Endodermal cell (in vitro differentiated cells): ENCODE measurements at regions not wholly inside any gene's neighbourhood (a gene's known extent, or its start where the extent isn't known, plus 50 kb on each side); places are given as distances from the start of the nearest gene placed in this dataset.

Experiments
- DNase-seq: peaks from one replicate; pipeline ENCODE4 v3.0.0-alpha.2; 2017
- H3K27ac ChIP-seq: 2 replicates; pipeline ENCODE4 v1.5.1; 2013; ENCODE audit warnings: mild to moderate bottlenecking, low read depth, low read length, moderate library complexity
- H3K27me3 ChIP-seq: 2 replicates; pipeline ENCODE4 v1.6.1; 2013; ENCODE audit warnings: mild to moderate bottlenecking, low read length, moderate library complexity; ENCODE audit not compliant: insufficient read depth, control insufficient read depth, poor library complexity, severe bottlenecking
- H3K36me3 ChIP-seq: 2 replicates; pipeline ENCODE4 v1.7.0; 2013; ENCODE audit warnings: mild to moderate bottlenecking, low read length, moderate library complexity; ENCODE audit not compliant: control insufficient read depth, insufficient read depth
- H3K4me1 ChIP-seq: one replicate; pipeline ENCODE4 v1.7.0; 2013; ENCODE audit warnings: low read length; ENCODE audit not compliant: control insufficient read depth, insufficient read depth
- H3K4me3 ChIP-seq: 2 replicates; pipeline ENCODE4 v1.5.1; 2013; ENCODE audit warnings: mild to moderate bottlenecking, low read length, moderate library complexity
- H3K9ac ChIP-seq: 2 replicates; pipeline ENCODE4 v1.6.1; 2013; ENCODE audit warnings: mild to moderate bottlenecking, low read length, moderate library complexity; ENCODE audit not compliant: poor library complexity, severe bottlenecking; ENCODE audit errors: extremely low read depth
- H3K9me3 ChIP-seq: 2 replicates; pipeline ENCODE4 v1.6.1; 2013; ENCODE audit warnings: mild to moderate bottlenecking, low read length, moderate library complexity; ENCODE audit not compliant: control insufficient read depth
- H3K27ac Mint-ChIP-seq: 2 replicates; pipeline ENCODE4 v1.8.0; 2020; ENCODE audit warnings: mixed read lengths
- H3K27me3 Mint-ChIP-seq: 2 replicates; pipeline ENCODE4 v1.8.0; 2021; ENCODE audit warnings: mild to moderate bottlenecking, mixed read lengths; ENCODE audit not compliant: insufficient read depth
- H3K36me3 Mint-ChIP-seq: 2 replicates; pipeline ENCODE4 v1.8.0; 2020; ENCODE audit warnings: low read depth, mixed read lengths
- H3K4me1 Mint-ChIP-seq: 2 replicates; pipeline ENCODE4 v1.8.0; 2020; ENCODE audit warnings: mixed read lengths
- H3K4me3 Mint-ChIP-seq: 2 replicates; pipeline ENCODE4 v1.8.0; 2020; ENCODE audit warnings: mild to moderate bottlenecking, moderate library complexity, mixed read lengths
- H3K9me3 Mint-ChIP-seq: 2 replicates; pipeline ENCODE4 v1.8.0; 2020; ENCODE audit warnings: mild to moderate bottlenecking, mixed read lengths
- WGBS, 2 experiments: methylation state at CpG; one replicate each; pipeline versions ENCODE4 v1.1.5 to v1.1.7; 2013; ENCODE audit warnings: missing lambda C conversion rate in 2 of 2, mixed read lengths in 1 of 2; ENCODE audit not compliant: insufficient coverage in 1 of 2, insufficient read length in 1 of 2; 5-methylcytosine and 5-hydroxymethylcytosine counted together
- TF ChIP-seq, protein P1 (sequence below): fragments of 200-600 bp; sonication (generic); conservative IDR thresholded peaks from 2 replicates; pipeline ENCODE4 v1.5.0; 2021; ENCODE audit warnings: antibody characterized with exemption, mild to moderate bottlenecking

DNA sequence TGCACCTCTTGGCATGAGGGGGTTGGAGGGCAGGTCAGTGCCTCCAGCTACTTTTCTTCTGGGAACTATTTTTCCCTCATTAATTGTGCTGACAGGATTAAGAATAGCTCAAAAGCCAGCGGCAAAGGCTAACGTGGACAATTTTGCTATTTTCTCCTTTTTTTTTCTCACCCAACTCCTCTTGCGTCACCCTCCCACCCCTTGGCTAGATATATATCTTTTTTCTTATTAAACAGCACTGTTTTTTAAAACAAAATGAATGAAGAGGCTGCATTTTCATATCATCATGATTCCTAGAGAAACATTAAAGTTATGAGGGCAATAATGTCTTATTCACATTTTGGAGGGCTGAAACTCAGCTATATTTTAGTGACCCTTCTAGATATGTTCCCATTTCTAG is 251.8 kb upstream of the NFE2L3 start:
- Mint-ChIP-seq H3K9me3 (no peaks in the 10 kb centered on the region), H3K27ac (no peak overlapping the region)
- 94% methylated on average over 3 of the region's 3 CpGs; no CpG with 5 or more reads in 1 of the 2 experiments for WGBS, 2 experiments

DNA sequence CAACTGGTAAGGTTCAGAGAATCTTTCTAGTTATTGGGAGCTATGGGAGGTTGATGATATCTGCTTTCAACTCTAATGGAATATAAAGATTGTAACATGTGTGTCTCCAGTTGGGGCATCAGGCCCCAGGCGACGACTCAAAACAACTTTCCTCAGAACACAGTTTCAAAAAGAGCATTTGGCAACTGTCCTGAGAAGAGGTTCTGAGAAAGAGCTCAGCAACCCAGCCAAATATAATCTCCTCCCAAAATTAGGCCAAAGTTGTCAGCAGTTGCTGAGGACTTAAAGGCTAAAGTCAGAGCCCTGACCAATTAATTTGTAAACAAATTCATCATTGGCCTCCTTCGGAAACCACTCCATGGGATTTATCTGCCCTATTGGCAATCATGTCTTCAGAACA is 251.1 kb upstream of the NFE2L3 start:
- no peaks in the 10 kb centered on the region for H3K4me1 ChIP-seq
- Mint-ChIP-seq H3K4me3 (no peak overlapping the region), H3K36me3 (no peaks in the 10 kb centered on the region), H3K4me1 (peaks cover 5% of the 10 kb centered on the region), H3K9me3 (no peaks in the 10 kb centered on the region), H3K27me3 (peaks cover 5% of the 10 kb centered on the region), H3K27ac (no peak overlapping the region)
- H3K27me3 ChIP-seq = no peaks in the 10 kb centered on the region
- DNase-seq = no peak
- TF ChIP-seq, protein P1, sequence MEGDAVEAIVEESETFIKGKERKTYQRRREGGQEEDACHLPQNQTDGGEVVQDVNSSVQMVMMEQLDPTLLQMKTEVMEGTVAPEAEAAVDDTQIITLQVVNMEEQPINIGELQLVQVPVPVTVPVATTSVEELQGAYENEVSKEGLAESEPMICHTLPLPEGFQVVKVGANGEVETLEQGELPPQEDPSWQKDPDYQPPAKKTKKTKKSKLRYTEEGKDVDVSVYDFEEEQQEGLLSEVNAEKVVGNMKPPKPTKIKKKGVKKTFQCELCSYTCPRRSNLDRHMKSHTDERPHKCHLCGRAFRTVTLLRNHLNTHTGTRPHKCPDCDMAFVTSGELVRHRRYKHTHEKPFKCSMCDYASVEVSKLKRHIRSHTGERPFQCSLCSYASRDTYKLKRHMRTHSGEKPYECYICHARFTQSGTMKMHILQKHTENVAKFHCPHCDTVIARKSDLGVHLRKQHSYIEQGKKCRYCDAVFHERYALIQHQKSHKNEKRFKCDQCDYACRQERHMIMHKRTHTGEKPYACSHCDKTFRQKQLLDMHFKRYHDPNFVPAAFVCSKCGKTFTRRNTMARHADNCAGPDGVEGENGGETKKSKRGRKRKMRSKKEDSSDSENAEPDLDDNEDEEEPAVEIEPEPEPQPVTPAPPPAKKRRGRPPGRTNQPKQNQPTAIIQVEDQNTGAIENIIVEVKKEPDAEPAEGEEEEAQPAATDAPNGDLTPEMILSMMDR = no peak
- no peak overlapping the region for H3K4me3 ChIP-seq
- no peaks in the 10 kb centered on the region for H3K36me3 ChIP-seq
- H3K9me3 ChIP-seq = no peaks in the 10 kb centered on the region
- no peak overlapping the region for H3K27ac ChIP-seq
- H3K9ac ChIP-seq = no peak overlapping the region
- 83 to 97% methylated on average over 1 to 3 of the region's 3 CpGs for WGBS, 2 experiments

More for the DNA sequence above, 251.8 kb upstream of the NFE2L3 start:
- Mint-ChIP-seq H3K4me1 (peaks cover 7% of the 10 kb centered on the region), H3K36me3 (no peaks in the 10 kb centered on the region), H3K27me3 (peaks cover 5% of the 10 kb centered on the region), H3K4me3 (no peak overlapping the region)
- no peak overlapping the region for H3K4me3 ChIP-seq
- no peak overlapping the region for H3K9ac ChIP-seq
- no peak overlapping the region for H3K27ac ChIP-seq
- H3K9me3 ChIP-seq = no peaks in the 10 kb centered on the region
- no peaks in the 10 kb centered on the region for H3K27me3 ChIP-seq
- H3K36me3 ChIP-seq = no peaks in the 10 kb centered on the region
- DNase-seq = no peak
- no peaks in the 10 kb centered on the region for H3K4me1 ChIP-seq
- TF ChIP-seq, protein P1 = no peak

DNA sequence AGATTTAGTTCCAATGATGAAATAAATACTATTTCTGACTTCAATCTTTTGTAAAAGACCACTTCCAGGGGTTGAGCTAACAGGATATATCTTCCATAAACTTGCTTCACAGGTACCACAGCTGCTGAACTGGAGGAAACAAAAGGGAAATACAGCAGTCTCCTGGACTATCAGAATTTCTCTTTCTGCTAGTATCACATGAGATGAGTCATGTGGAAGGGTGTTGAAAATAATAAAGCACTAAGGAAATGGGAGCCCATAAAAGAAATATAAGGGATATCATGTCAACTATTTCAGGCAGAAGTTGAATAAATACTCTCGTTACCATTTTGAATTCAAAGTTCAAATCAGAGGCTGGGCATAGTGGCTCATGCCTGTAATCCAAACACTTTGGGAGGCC is 250.3 kb upstream of the NFE2L3 start:
- Mint-ChIP-seq H3K4me3 (no peak overlapping the region), H3K36me3 (no peaks in the 10 kb centered on the region), H3K27ac (no peak overlapping the region), H3K4me1 (peaks cover 4% of the 10 kb centered on the region), H3K27me3 (peaks cover 5% of the 10 kb centered on the region), H3K9me3 (no peaks in the 10 kb centered on the region)
- Histone ChIP-seq H3K9me3 (no peaks in the 10 kb centered on the region), H3K27me3 (no peaks in the 10 kb centered on the region), H3K4me3 (no peak overlapping the region), H3K36me3 (no peaks in the 10 kb centered on the region), H3K9ac (no peak overlapping the region), H3K4me1 (no peaks in the 10 kb centered on the region), H3K27ac (no peak overlapping the region)
- DNase-seq = no peak
- 98 to 100% methylated on average over 1 of the region's 1 CpG for WGBS, 2 experiments
- TF ChIP-seq, protein P1 = no peak
